GM23338 (cell line): ENCODE measurements at regions not wholly inside any gene's neighbourhood (a gene's known extent, or its start where the extent isn't known, plus 50 kb on each side); places are given as distances from the start of the nearest gene placed in this dataset.

ENCODE experiments used
- ATAC-seq: fragments of 200-7000 bp; cut with Tn5 transposase; 3 replicates; pipeline ENCODE4 v1.9.1; 2020
- DNase-seq: peaks from one replicate; pipeline ENCODE4 v3.0.0-alpha.2; 2015; ENCODE audit warnings: low spot score
- H2AFZ ChIP-seq: fragments of 200-600 bp; sonication (generic); 2 replicates; pipeline ENCODE4 v1.8.0; 2016; ENCODE audit warnings: antibody characterized with exemption, mild to moderate bottlenecking, moderate library complexity
- H3F3A ChIP-seq: fragments of 200-600 bp; sonication (generic); replicated peaks from 2 replicates; pipeline ENCODE4 v1.8.0; 2017; ENCODE audit warnings: antibody characterized with exemption, mixed run types, low read depth
- H3K27ac ChIP-seq: fragments of 200-600 bp; sonication (generic); 2 replicates; pipeline ENCODE4 v1.6.1; 2016; ENCODE audit warnings: low read depth
- H3K27me3 ChIP-seq: fragments of 200-600 bp; sonication (generic); 2 replicates; pipeline ENCODE4 v1.8.0; 2016; ENCODE audit warnings: mild to moderate bottlenecking, mixed run types, moderate library complexity; ENCODE audit not compliant: insufficient read depth
- H3K36me3 ChIP-seq: fragments of 200-600 bp; sonication (generic); 2 replicates; pipeline ENCODE4 v1.8.0; 2016; ENCODE audit warnings: mild to moderate bottlenecking; ENCODE audit not compliant: insufficient read depth
- H3K4me1 ChIP-seq: fragments of 200-600 bp; sonication (generic); 2 replicates; pipeline ENCODE4 v1.8.0; 2016; ENCODE audit warnings: mild to moderate bottlenecking, moderate library complexity; ENCODE audit not compliant: insufficient read depth
- H3K4me2 ChIP-seq: fragments of 200-600 bp; sonication (generic); 2 replicates; pipeline ENCODE4 v1.7.1; 2017; ENCODE audit warnings: mixed run types
- H3K4me3 ChIP-seq: fragments of 200-600 bp; sonication (generic); 2 replicates; pipeline ENCODE4 v1.6.1; 2016; ENCODE audit warnings: mixed run types
- H3K79me2 ChIP-seq: fragments of 200-600 bp; sonication (generic); replicated peaks from 2 replicates; pipeline ENCODE4 v1.8.0; 2017; ENCODE audit warnings: mild to moderate bottlenecking; ENCODE audit not compliant: insufficient read depth
- H3K9me2 ChIP-seq: fragments of 200-600 bp; sonication (generic); 2 replicates; pipeline ENCODE4 v1.8.0; 2017; ENCODE audit not compliant: insufficient read depth
- H4K20me1 ChIP-seq: fragments of 200-600 bp; sonication (generic); replicated peaks from 2 replicates; pipeline ENCODE4 v1.8.0; 2017; ENCODE audit warnings: mild to moderate bottlenecking; ENCODE audit not compliant: insufficient read depth
- H3K27ac Mint-ChIP-seq: 2 replicates; pipeline ENCODE4 v1.8.0; 2020; ENCODE audit warnings: inconsistent platforms, mild to moderate bottlenecking, moderate library complexity, mixed read lengths
- H3K27me3 Mint-ChIP-seq: 3 replicates; pipeline ENCODE4 v1.8.0; 2022; ENCODE audit warnings: low read depth, mild to moderate bottlenecking, moderate library complexity, mixed read lengths, inconsistent platforms; ENCODE audit not compliant: insufficient read depth, poor library complexity
- H3K36me3 Mint-ChIP-seq: 3 replicates; pipeline ENCODE4 v1.8.0; 2021; ENCODE audit warnings: low read depth, mild to moderate bottlenecking, inconsistent platforms, moderate library complexity, mixed read lengths
- H3K4me1 Mint-ChIP-seq: 3 replicates; pipeline ENCODE4 v1.8.0; 2020; ENCODE audit warnings: mild to moderate bottlenecking, inconsistent platforms, mixed read lengths
- H3K4me3 Mint-ChIP-seq: 3 replicates; pipeline ENCODE4 v1.8.0; 2021; ENCODE audit warnings: moderate library complexity, mild to moderate bottlenecking, inconsistent platforms, mixed read lengths
- H3K9me3 Mint-ChIP-seq: 3 replicates; pipeline ENCODE4 v1.8.0; 2020; ENCODE audit warnings: moderate library complexity, mild to moderate bottlenecking, inconsistent platforms, mixed read lengths
- CREB1 ChIP-seq: fragments of 250-450 bp; sonication (Bioruptor Pico); IDR thresholded peaks from 2 replicates; pipeline ENCODE4 v1.5.0; 2020; ENCODE audit warnings: low read depth, mild to moderate bottlenecking, moderate library complexity
- CTCF ChIP-seq, 2 experiments: fragments of 200-600 bp in 1 of 2; sonication (generic) in 1 of 2; conservative IDR thresholded peaks; 2 replicates each; pipeline versions ENCODE4 v1.5.1 to v1.6.1; 2016 to 2017; ENCODE audit warnings: antibody characterized with exemption in 2 of 2, low read depth in 2 of 2, mild to moderate bottlenecking in 2 of 2, moderate library complexity in 1 of 2
- ETS1 ChIP-seq: IDR thresholded peaks from 2 replicates; pipeline ENCODE4 v1.6.1; 2016; ENCODE audit warnings: antibody characterized with exemption
- EZH2 ChIP-seq: fragments of 200-600 bp; sonication (generic); IDR thresholded peaks from one replicate; pipeline ENCODE4 v1.8.0; 2017; ENCODE audit warnings: antibody characterized with exemption, mild to moderate bottlenecking, low read depth; ENCODE audit not compliant: unreplicated experiment
- EZH2phosphoT487 ChIP-seq: fragments of 200-600 bp; sonication (generic); IDR thresholded peaks from one replicate; pipeline ENCODE4 v1.8.1; 2018; ENCODE audit warnings: antibody characterized with exemption; ENCODE audit not compliant: unreplicated experiment
- JUNB ChIP-seq: IDR thresholded peaks from one replicate; pipeline ENCODE4 v1.6.1; 2016; ENCODE audit warnings: antibody characterized with exemption; ENCODE audit not compliant: unreplicated experiment
- NANOG ChIP-seq: IDR thresholded peaks from 2 replicates; pipeline ENCODE4 v1.6.1; 2016; ENCODE audit warnings: antibody characterized with exemption, borderline replicate concordance
- POLR2AphosphoS5 ChIP-seq: IDR thresholded peaks from 2 replicates; pipeline ENCODE4 v1.6.1; 2016; ENCODE audit warnings: antibody characterized with exemption, low read depth
- REST ChIP-seq: IDR thresholded peaks from one replicate; pipeline ENCODE4 v1.6.1; 2018; ENCODE audit warnings: antibody characterized with exemption; ENCODE audit not compliant: unreplicated experiment
- STAT1 ChIP-seq: IDR thresholded peaks from one replicate; pipeline ENCODE4 v1.6.1; 2016; ENCODE audit warnings: antibody characterized with exemption; ENCODE audit not compliant: unreplicated experiment
- ZNF114 ChIP-seq: fragments of 250-450 bp; sonication (Bioruptor Pico); IDR thresholded peaks from 2 replicates; pipeline ENCODE4 v1.5.0; 2020; ENCODE audit warnings: mild to moderate bottlenecking, moderate library complexity
- ZNF331 ChIP-seq: fragments of 250-450 bp; sonication (Bioruptor Pico); IDR thresholded peaks from 2 replicates; pipeline ENCODE4 v1.5.0; 2020; ENCODE audit warnings: low read depth, mild to moderate bottlenecking, moderate library complexity
- ZNF462 ChIP-seq: fragments of 250-450 bp; sonication (Bioruptor Pico); IDR thresholded peaks from 2 replicates; pipeline ENCODE4 v1.5.0; 2020; ENCODE audit warnings: mild to moderate bottlenecking, moderate library complexity

GRCh38 chr1:194164755-194165154 is 978.3 kb upstream of the B3GALT2 start:
- H3K4me2 ChIP-seq = no peak overlapping the region
- no peaks in the 10 kb centered on the region for H3K27me3 ChIP-seq
- no peak for ATAC-seq
- H3K27ac ChIP-seq = no peak overlapping the region
- no peak for DNase-seq
- H3F3A ChIP-seq = no peaks in the 10 kb centered on the region
- Mint-ChIP-seq H3K4me3 (no peak overlapping the region), H3K36me3 (no peaks in the 10 kb centered on the region), H3K27me3 (no peaks in the 10 kb centered on the region), H3K4me1 (no peaks in the 10 kb centered on the region), H3K9me3 (no peaks in the 10 kb centered on the region), H3K27ac (no peak overlapping the region)
- H2AFZ ChIP-seq = no peak overlapping the region
- TF ChIP-seq EZH2 = no peak
- TF ChIP-seq EZH2phosphoT487 = no peak
- TF ChIP-seq ETS1 = no peak
- no peak for TF ChIP-seq ZNF331 (CRISPR knock-in tag)
- no peak for TF ChIP-seq NANOG
- TF ChIP-seq STAT1 = no peak
- TF ChIP-seq REST = no peak
- TF ChIP-seq CTCF (conservative IDR thresholded peaks at IDR 0.05; ENCODE audit: low read depth in 2 of 2) = no peak
- TF ChIP-seq POLR2AphosphoS5 = no peak
- TF ChIP-seq CREB1 (CRISPR knock-in tag) = no peak
- TF ChIP-seq ZNF462 = no peak
- no peak for TF ChIP-seq JUNB
- TF ChIP-seq ZNF114 (CRISPR knock-in tag) = no peak
- no peaks in the 10 kb centered on the region for H3K79me2 ChIP-seq
- H3K36me3 ChIP-seq = no peaks in the 10 kb centered on the region
- no peaks in the 10 kb centered on the region for H3K4me1 ChIP-seq
- H4K20me1 ChIP-seq = no peaks in the 10 kb centered on the region
- no peaks in the 10 kb centered on the region for H3K9me2 ChIP-seq
- no peak overlapping the region for H3K4me3 ChIP-seq
